GM12878 (cell line): ENCODE measurements at regions not wholly inside any gene's neighbourhood (a gene's known extent, or its start where the extent isn't known, plus 50 kb on each side); places are given as distances from the start of the nearest gene placed in this dataset.

Experiments used
- ATAC-seq: fragments of 200-7000 bp; cut with Tn5 transposase; 3 replicates; pipeline ENCODE4 v1.9.1; 2020; ENCODE audit warnings: mild to moderate bottlenecking, moderate library complexity
- BruUV-seq: library from RNA; stranded (reverse); fragments of 400-500 nt; replicated peaks from 2 replicates; lab custom pipeline; 2021; lab: Mats Ljungman, UMichigan
- CTCF ChIA-PET: fragments of 300-600 bp; sonication (Branson Sonifier 250); formaldehyde crosslinking; extraction: SDS; loops from one replicate; lab custom pipeline; 2021; ENCODE audit warnings: inconsistent platforms; lab: Yijun Ruan, JAX
- POLR2A ChIA-PET: fragments of 350-600 bp; formaldehyde crosslinking; extraction: SDS; loops from one replicate; lab custom pipeline; 2021; ENCODE audit warnings: inconsistent platforms; lab: Charles Lee
- RAD21 ChIA-PET: fragments of 300-600 bp; sonication (Branson Sonifier 250); formaldehyde crosslinking; loops from one replicate; lab custom pipeline; 2023; ENCODE audit warnings: antibody characterized with exemption; ENCODE audit not compliant: unreplicated experiment; lab: Charles Lee
- SMC1A ChIA-PET: fragments of 300-600 bp; sonication (Branson Sonifier 250); formaldehyde crosslinking; loops from one replicate; lab custom pipeline; 2023; ENCODE audit not compliant: unreplicated experiment, uncharacterized antibody; lab: Charles Lee
- DNase-seq: peaks from one replicate; pipeline ENCODE4 v3.0.0-alpha.2; 2011; ENCODE audit warnings: low read depth, low spot score
- FAIRE-seq: peaks from 3 replicates; lab custom pipeline; 2011; peaks lifted over from hg19 to GRCh38; lab: Jason Lieb, UNC
- H2AFZ ChIP-seq: 2 replicates; pipeline ENCODE4 v1.6.0; 2011; ENCODE audit warnings: low read depth, low read length, control low read depth; ENCODE audit not compliant: control insufficient read depth
- H3K27ac ChIP-seq: 2 replicates; pipeline ENCODE4 v1.5.1; 2011; ENCODE audit warnings: control low read depth; ENCODE audit not compliant: control insufficient read depth, insufficient read depth
- H3K27me3 ChIP-seq, 2 experiments: replicated peaks in 1 of 2; 2 replicates each; pipeline versions ENCODE4 v1.6.0 to v1.6.1; 2011; ENCODE audit warnings: low read length in 1 of 2; ENCODE audit not compliant: control insufficient read depth in 2 of 2, insufficient read depth in 2 of 2
- H3K36me3 ChIP-seq, 2 experiments: 2 replicates each; pipeline ENCODE4 v1.5.1; 2011; ENCODE audit warnings: low read length in 1 of 2; ENCODE audit not compliant: control insufficient read depth in 2 of 2, insufficient read depth in 2 of 2
- H3K4me1 ChIP-seq: 2 replicates; pipeline ENCODE4 v1.6.1; 2011; ENCODE audit warnings: mild to moderate bottlenecking, low read length, moderate library complexity, mixed read lengths; ENCODE audit not compliant: control insufficient read depth, insufficient read depth
- H3K4me2 ChIP-seq: 2 replicates; pipeline ENCODE4 v1.6.0; 2011; ENCODE audit warnings: control low read depth; ENCODE audit not compliant: control insufficient read depth, insufficient read depth
- H3K4me3 ChIP-seq: fragments of 200-600 bp; sonication (generic); 2 replicates; pipeline ENCODE4 v1.5.1; 2016
- H3K79me2 ChIP-seq: 2 replicates; pipeline ENCODE4 v1.6.0; 2011; ENCODE audit warnings: low read length; ENCODE audit not compliant: control insufficient read depth, insufficient read depth
- H3K9ac ChIP-seq: 2 replicates; pipeline ENCODE4 v1.8.0; 2011; ENCODE audit warnings: low read length, control low read depth, mixed read lengths; ENCODE audit not compliant: control insufficient read depth, insufficient read depth
- H3K9me3 ChIP-seq: replicated peaks from 3 replicates; pipeline ENCODE4 v1.5.1; 2011; ENCODE audit warnings: mild to moderate bottlenecking, low read length; ENCODE audit not compliant: control insufficient read depth, insufficient read depth
- H4K20me1 ChIP-seq: 2 replicates; pipeline ENCODE4 v1.6.0; 2011; ENCODE audit not compliant: control insufficient read depth, insufficient read depth
- ATF7 ChIP-seq: fragments of 450-650 bp; IDR thresholded peaks from 2 replicates; pipeline ENCODE4 v1.6.1; 2016; ENCODE audit warnings: low read depth, mild to moderate bottlenecking
- BRCA1 ChIP-seq: IDR thresholded peaks from 2 replicates; pipeline ENCODE4 v1.6.1; 2011; ENCODE audit warnings: low read depth, low read length, improper control_type of control experiment
- CREB1 ChIP-seq: IDR thresholded peaks from 2 replicates; pipeline ENCODE4 v1.6.1; 2012; ENCODE audit warnings: low read depth, mild to moderate bottlenecking, inconsistent platforms
- GATAD2B ChIP-seq: fragments of 450-650 bp; conservative IDR thresholded peaks from 2 replicates; pipeline ENCODE4 v1.6.1; 2017; ENCODE audit warnings: low read depth, mild to moderate bottlenecking, moderate library complexity
- IKZF2 ChIP-seq, 2 experiments: fragments of 450-650 bp; IDR thresholded peaks; 2 replicates each; pipeline ENCODE4 v1.6.1; 2017; ENCODE audit warnings: mild to moderate bottlenecking in 2 of 2, moderate library complexity in 2 of 2
- JUNB ChIP-seq: IDR thresholded peaks from 2 replicates; pipeline ENCODE4 v1.6.1; 2016; ENCODE audit warnings: antibody characterized with exemption, mild to moderate bottlenecking
- KDM1A ChIP-seq: fragments of 200-600 bp; sonication (generic); IDR thresholded peaks from 2 replicates; pipeline ENCODE4 v1.6.1; 2016; ENCODE audit warnings: borderline replicate concordance
- RAD51 ChIP-seq: fragments of 450-650 bp; IDR thresholded peaks from 2 replicates; pipeline ENCODE4 v1.6.1; 2016; ENCODE audit warnings: moderate library complexity, mild to moderate bottlenecking, inconsistent platforms
- RB1 ChIP-seq: fragments of 450-650 bp; formaldehyde crosslinking; IDR thresholded peaks from 2 replicates; pipeline ENCODE4 v1.6.1; 2017; ENCODE audit warnings: mild to moderate bottlenecking, borderline replicate concordance
- TCF12 ChIP-seq: IDR thresholded peaks from 2 replicates; pipeline ENCODE4 v1.6.1; 2011; ENCODE audit warnings: low read depth, mild to moderate bottlenecking, low read length
- YBX1 ChIP-seq: fragments of 450-650 bp; IDR thresholded peaks from 2 replicates; pipeline ENCODE4 v1.6.1; 2016; ENCODE audit warnings: antibody characterized with exemption
- ZNF687 ChIP-seq: fragments of 450-650 bp; IDR thresholded peaks from 2 replicates; pipeline ENCODE4 v1.6.1; 2017; ENCODE audit warnings: mild to moderate bottlenecking, moderate library complexity
- ZZZ3 ChIP-seq: IDR thresholded peaks from 2 replicates; pipeline ENCODE4 v1.6.1; 2011; ENCODE audit warnings: low read depth; ENCODE audit not compliant: control insufficient read depth, insufficient read length
- WGBS: methylation state at CpG from one replicate; pipeline ENCODE4 v1.1.6; 2016; ENCODE audit warnings: low lambda C conversion rate; ENCODE audit not compliant: insufficient replicate concordance, insufficient coverage; ENCODE audit errors: missing lambda C conversion rate; 5-methylcytosine and 5-hydroxymethylcytosine counted together
- in situ Hi-C: fragments of 300-500 bp; cut with MboI; formaldehyde crosslinking; loops from 9 replicates; pipeline ENCODE4 v1.14.3; 2018; ENCODE audit warnings: mixed read lengths
- intact Hi-C: fragments of 100-400 bp; cut with micrococcal nuclease; formaldehyde crosslinking; loops from one replicate; pipeline ENCODE4 v1.14.2; 2022; ENCODE audit not compliant: unreplicated experiment
- TF ChIP-seq, protein P1 (sequence below): IDR thresholded peaks from 2 replicates; pipeline ENCODE4 v1.6.1; 2012; ENCODE audit warnings: mild to moderate bottlenecking, low read depth, low read length

DNA sequence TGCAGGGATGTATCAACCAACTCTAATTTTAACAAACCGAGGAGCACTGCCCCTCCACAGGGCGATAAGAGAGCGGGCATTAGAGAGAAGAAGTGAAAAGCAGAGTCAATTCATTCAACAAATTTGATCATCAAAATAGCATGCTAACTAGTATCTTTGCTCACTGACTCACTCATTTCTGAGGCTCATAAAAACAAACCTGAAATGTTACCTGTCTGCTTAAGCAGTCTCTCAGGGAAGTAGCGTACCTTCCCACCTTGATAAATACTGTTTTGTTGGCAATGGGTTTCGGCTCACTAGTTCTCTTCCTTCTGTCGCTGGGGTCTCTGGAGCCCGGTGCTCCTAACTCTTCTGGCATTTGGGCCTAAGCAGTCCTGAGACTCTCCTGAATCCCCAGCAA, 248.8 kb downstream of the IRS1 start:
- H3K4me2 ChIP-seq: no peak overlapping the region
- no peaks in the 10 kb centered on the region for H3K36me3 ChIP-seq
- in situ Hi-C loops (no loop called here), intact Hi-C loops (no loop called here)
- FAIRE-seq (no peak), ATAC-seq (no peak), DNase-seq (no peak)
- H4K20me1 ChIP-seq: no peaks in the 10 kb centered on the region
- no peak overlapping the region for H3K9ac ChIP-seq
- H3K4me1 ChIP-seq: no peaks in the 10 kb centered on the region
- no peaks in the 10 kb centered on the region for H3K79me2 ChIP-seq
- RAD21 ChIA-PET: no interaction called here
- H3K27ac ChIP-seq: no peak overlapping the region
- BruUV-seq: no TSS peak
- H3K27me3 ChIP-seq: no peaks in the 10 kb centered on the region
- H2AFZ ChIP-seq: no peak overlapping the region
- WGBS: 17% methylated on average over 7 of the region's 7 CpGs
- SMC1A ChIA-PET: no interaction called here
- no peak for TF ChIP-seq TCF12
- TF ChIP-seq RAD51: no peak
- TF ChIP-seq ZNF687: no peak
- TF ChIP-seq, protein P1, sequence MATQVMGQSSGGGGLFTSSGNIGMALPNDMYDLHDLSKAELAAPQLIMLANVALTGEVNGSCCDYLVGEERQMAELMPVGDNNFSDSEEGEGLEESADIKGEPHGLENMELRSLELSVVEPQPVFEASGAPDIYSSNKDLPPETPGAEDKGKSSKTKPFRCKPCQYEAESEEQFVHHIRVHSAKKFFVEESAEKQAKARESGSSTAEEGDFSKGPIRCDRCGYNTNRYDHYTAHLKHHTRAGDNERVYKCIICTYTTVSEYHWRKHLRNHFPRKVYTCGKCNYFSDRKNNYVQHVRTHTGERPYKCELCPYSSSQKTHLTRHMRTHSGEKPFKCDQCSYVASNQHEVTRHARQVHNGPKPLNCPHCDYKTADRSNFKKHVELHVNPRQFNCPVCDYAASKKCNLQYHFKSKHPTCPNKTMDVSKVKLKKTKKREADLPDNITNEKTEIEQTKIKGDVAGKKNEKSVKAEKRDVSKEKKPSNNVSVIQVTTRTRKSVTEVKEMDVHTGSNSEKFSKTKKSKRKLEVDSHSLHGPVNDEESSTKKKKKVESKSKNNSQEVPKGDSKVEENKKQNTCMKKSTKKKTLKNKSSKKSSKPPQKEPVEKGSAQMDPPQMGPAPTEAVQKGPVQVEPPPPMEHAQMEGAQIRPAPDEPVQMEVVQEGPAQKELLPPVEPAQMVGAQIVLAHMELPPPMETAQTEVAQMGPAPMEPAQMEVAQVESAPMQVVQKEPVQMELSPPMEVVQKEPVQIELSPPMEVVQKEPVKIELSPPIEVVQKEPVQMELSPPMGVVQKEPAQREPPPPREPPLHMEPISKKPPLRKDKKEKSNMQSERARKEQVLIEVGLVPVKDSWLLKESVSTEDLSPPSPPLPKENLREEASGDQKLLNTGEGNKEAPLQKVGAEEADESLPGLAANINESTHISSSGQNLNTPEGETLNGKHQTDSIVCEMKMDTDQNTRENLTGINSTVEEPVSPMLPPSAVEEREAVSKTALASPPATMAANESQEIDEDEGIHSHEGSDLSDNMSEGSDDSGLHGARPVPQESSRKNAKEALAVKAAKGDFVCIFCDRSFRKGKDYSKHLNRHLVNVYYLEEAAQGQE: no peak
- TF ChIP-seq BRCA1: no peak
- no peak for TF ChIP-seq IKZF2 (IDR thresholded peaks at IDR 0.05)
- no peak for TF ChIP-seq GATAD2B
- TF ChIP-seq ZZZ3: no peak
- no peak for TF ChIP-seq KDM1A
- no peak for TF ChIP-seq RB1
- TF ChIP-seq ATF7: no peak
- no peak for TF ChIP-seq JUNB
- no peak for TF ChIP-seq YBX1
- TF ChIP-seq CREB1: no peak
- CTCF ChIA-PET: no interaction called here
- no peak overlapping the region for H3K4me3 ChIP-seq
- no peaks in the 10 kb centered on the region for H3K9me3 ChIP-seq
- POLR2A ChIA-PET: no interaction called here
